HepG2 (cell line): ENCODE measurements at regions not wholly inside any gene's neighbourhood (a gene's known extent, or its start where the extent isn't known, plus 50 kb on each side); places are given as distances from the start of the nearest gene placed in this dataset.

Experiments used
- ATAC-seq: fragments of 200-7000 bp; cut with Tn5 transposase; 3 replicates; pipeline ENCODE4 v1.9.1; 2020; ENCODE audit warnings: mild to moderate bottlenecking, moderate library complexity
- BruUV-seq: library from RNA; stranded (reverse); fragments of 400-500 nt; replicated peaks from 2 replicates; lab custom pipeline; 2021; lab: Mats Ljungman, UMichigan
- CTCF ChIA-PET: fragments of 300-600 bp; formaldehyde crosslinking; extraction: SDS; loops from one replicate; lab custom pipeline; 2021; ENCODE audit warnings: low total read pairs, inconsistent platforms, low intra/inter-chr PET ratio; lab: Yijun Ruan, JAX
- POLR2A ChIA-PET: fragments of 350-600 bp; sonication (Branson Sonifier 250); formaldehyde crosslinking; loops from one replicate; lab custom pipeline; 2020; ENCODE audit warnings: antibody characterized with exemption, inconsistent platforms; lab: Yijun Ruan, JAX
- DNase-seq: peaks from one replicate; pipeline ENCODE4 v3.0.0-alpha.2; 2015; ENCODE audit warnings: low spot score
- FAIRE-seq: peaks from 3 replicates; lab custom pipeline; 2011; peaks lifted over from hg19 to GRCh38; lab: Jason Lieb, UNC
- H2AFZ ChIP-seq: one replicate; pipeline ENCODE4 v1.6.1; 2011; ENCODE audit warnings: low read length, inconsistent platforms
- H3K27ac ChIP-seq: fragments of 300-600 bp; 3 replicates; pipeline ENCODE4 v1.8.0; 2011; ENCODE audit warnings: mixed run types, mild to moderate bottlenecking, mixed read lengths, low read length, inconsistent platforms; ENCODE audit not compliant: insufficient read depth; ENCODE audit errors: extremely low read length
- H3K27me3 ChIP-seq, 2 experiments: fragments of 200-600 bp in 1 of 2; 2 replicates in 1 of 2; 3 replicates in 1 of 2; pipeline versions ENCODE4 v1.6.0 to v1.8.0; 2011; ENCODE audit warnings: low read length in 2 of 2, mild to moderate bottlenecking in 2 of 2, moderate library complexity in 2 of 2, inconsistent platforms in 1 of 2; ENCODE audit not compliant: insufficient read depth in 2 of 2, control insufficient read depth in 1 of 2
- H3K36me3 ChIP-seq, 2 experiments: fragments of 200-600 bp in 1 of 2; replicated peaks in 1 of 2; 2 replicates in 1 of 2; 3 replicates in 1 of 2; pipeline versions ENCODE4 v1.5.1 to v1.8.0; 2011; ENCODE audit warnings: low read length in 2 of 2, inconsistent platforms in 1 of 2; ENCODE audit not compliant: insufficient read depth in 2 of 2, control insufficient read depth in 1 of 2
- H3K4me1 ChIP-seq: 2 replicates; pipeline ENCODE4 v1.5.1; 2012; ENCODE audit warnings: low read length, inconsistent platforms; ENCODE audit not compliant: insufficient read depth
- H3K4me2 ChIP-seq: 2 replicates; pipeline ENCODE4 v1.6.0; 2011; ENCODE audit warnings: low read depth, low read length, inconsistent platforms
- H3K4me3 ChIP-seq, 3 experiments: fragments of 200-600 bp in 1 of 3; sonication (generic), shearing (Covaris generic) in 1 of 3; replicated peaks in 1 of 3; 2 replicates each; pipeline ENCODE4 v1.5.1; 2011 to 2016; ENCODE audit warnings: low read length in 3 of 3, inconsistent platforms in 2 of 3, low read depth in 2 of 3, mild to moderate bottlenecking in 2 of 3, control low read depth in 1 of 3, mixed read lengths in 1 of 3; ENCODE audit not compliant: insufficient read depth in 1 of 3
- H3K79me2 ChIP-seq: one replicate; pipeline ENCODE4 v1.6.1; 2011; ENCODE audit warnings: low read length, inconsistent platforms; ENCODE audit not compliant: insufficient read depth
- H3K9ac ChIP-seq: 2 replicates; pipeline ENCODE4 v1.6.0; 2011; ENCODE audit warnings: mild to moderate bottlenecking, low read depth, low read length, inconsistent platforms; ENCODE audit not compliant: insufficient read depth
- H3K9me3 ChIP-seq: 2 replicates; pipeline ENCODE4 v1.5.1; 2012; ENCODE audit warnings: mild to moderate bottlenecking, low read length
- H4K20me1 ChIP-seq: 2 replicates; pipeline ENCODE4 v1.6.0; 2011; ENCODE audit warnings: inconsistent platforms, mild to moderate bottlenecking, low read length, moderate library complexity; ENCODE audit not compliant: insufficient read depth
- ARNTL ChIP-seq: sonication (generic); formaldehyde crosslinking; IDR thresholded peaks from 2 replicates; pipeline ENCODE4 v1.4.0; 2020; ENCODE audit warnings: mild to moderate bottlenecking, missing genetic modification reagents
- ATF6 ChIP-seq: sonication (generic); formaldehyde crosslinking; conservative IDR thresholded peaks from 2 replicates; pipeline ENCODE4 v1.4.0; 2020; ENCODE audit warnings: missing genetic modification reagents
- CEBPG ChIP-seq: IDR thresholded peaks from 2 replicates; pipeline ENCODE4 v1.6.1; 2016
- FOXA1 ChIP-seq, 2 experiments: fragments of 450-650 bp in 1 of 2; sonication (generic) in 1 of 2; formaldehyde crosslinking in 1 of 2; IDR thresholded peaks; 2 replicates each; pipeline versions ENCODE4 v1.4.0 to v1.6.1; 2016 to 2020; ENCODE audit warnings: missing genetic modification reagents in 1 of 2
- HNRNPUL1 ChIP-seq: fragments of 200-400 bp; formaldehyde crosslinking; IDR thresholded peaks from 2 replicates; pipeline ENCODE4 v1.6.1; 2017; ENCODE audit warnings: low read depth, mild to moderate bottlenecking, low read length, moderate library complexity
- MXI1 ChIP-seq: IDR thresholded peaks from 3 replicates; pipeline ENCODE4 v1.6.1; 2012; ENCODE audit warnings: low read depth, low read length, inconsistent platforms, borderline replicate concordance
- NFYC ChIP-seq: IDR thresholded peaks from 2 replicates; pipeline ENCODE4 v1.6.1; 2016; ENCODE audit warnings: missing genetic modification reagents, missing compliant biosample characterization
- ONECUT2 ChIP-seq: sonication (generic); formaldehyde crosslinking; IDR thresholded peaks from 2 replicates; pipeline ENCODE4 v1.4.0; 2020; ENCODE audit warnings: missing genetic modification reagents
- RFX5 ChIP-seq: IDR thresholded peaks from 2 replicates; pipeline ENCODE4 v1.6.1; 2011; ENCODE audit warnings: low read depth, low read length, improper control_type of control experiment
- ZMYM4 ChIP-seq: sonication (generic); formaldehyde crosslinking; IDR thresholded peaks from 2 replicates; pipeline ENCODE4 v1.8.1; 2023; ENCODE audit warnings: mild to moderate bottlenecking, missing genetic modification reagents
- ZNF160 ChIP-seq: sonication (generic); formaldehyde crosslinking; IDR thresholded peaks from 2 replicates; pipeline ENCODE4 v1.8.0; 2022; ENCODE audit warnings: mild to moderate bottlenecking, inconsistent platforms, missing genetic modification reagents
- ZNF343 ChIP-seq: sonication (generic); formaldehyde crosslinking; IDR thresholded peaks from 2 replicates; pipeline ENCODE4 v1.4.0; 2020; ENCODE audit warnings: mild to moderate bottlenecking, missing genetic modification reagents
- ZNF354B ChIP-seq: sonication (generic); formaldehyde crosslinking; IDR thresholded peaks from 2 replicates; pipeline ENCODE4 v1.8.0; 2022; ENCODE audit warnings: mild to moderate bottlenecking, missing genetic modification reagents
- WGBS: methylation state at CpG from one replicate; pipeline ENCODE4 v1.1.6; 2017; ENCODE audit warnings: low lambda C conversion rate; 5-methylcytosine and 5-hydroxymethylcytosine counted together
- in situ Hi-C: cut with HindIII; loops from 2 replicates; pipeline ENCODE4 v1.10.0; 2017; ENCODE audit warnings: low pct_unique_long_range_greater_than_20kb; ENCODE audit not compliant: extremely low pct_ligation_motif_present
- intact Hi-C: fragments of 100-400 bp; cut with micrococcal nuclease; formaldehyde crosslinking; loops from one replicate; pipeline ENCODE4 v1.10.0; 2022; ENCODE audit not compliant: unreplicated experiment
- TF ChIP-seq, protein P1 (sequence below): sonication (generic); formaldehyde crosslinking; IDR thresholded peaks from 2 replicates; pipeline ENCODE4 v1.4.0; 2020; ENCODE audit warnings: missing genetic modification reagents, low read depth, mild to moderate bottlenecking, borderline replicate concordance
- TF ChIP-seq, protein P2 (sequence below): sonication (generic); formaldehyde crosslinking; IDR thresholded peaks from 2 replicates; pipeline ENCODE4 v1.4.0; 2020; ENCODE audit warnings: missing genetic modification reagents
- TF ChIP-seq, protein P3 (sequence below): IDR thresholded peaks from 2 replicates; pipeline ENCODE4 v1.6.1; 2016; ENCODE audit warnings: missing compliant biosample characterization, missing genetic modification reagents, borderline replicate concordance

GRCh38 chr12:30508205-30508967 lies 187.3 kb downstream of the IPO8 start (continued):
- TF ChIP-seq, protein P1, sequence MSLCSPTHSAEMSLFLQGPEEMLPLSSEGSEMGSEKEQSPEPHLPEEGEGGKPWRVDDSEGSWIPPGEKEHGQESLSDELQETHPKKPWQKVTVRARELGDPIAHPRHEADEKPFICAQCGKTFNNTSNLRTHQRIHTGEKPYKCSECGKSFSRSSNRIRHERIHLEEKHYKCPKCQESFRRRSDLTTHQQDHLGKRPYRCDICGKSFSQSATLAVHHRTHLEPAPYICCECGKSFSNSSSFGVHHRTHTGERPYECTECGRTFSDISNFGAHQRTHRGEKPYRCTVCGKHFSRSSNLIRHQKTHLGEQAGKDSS (CRISPR knock-in tag) = 0 out of 2 replicates have a peak, but pooled peaks have one; percentile 49
- peak; percentile 80 for TF ChIP-seq ARNTL (CRISPR knock-in tag)
- TF ChIP-seq FOXA1 (IDR thresholded peaks at IDR 0.05) = peak; percentile 51
- peak; percentile 84 for TF ChIP-seq FOXA1 (CRISPR knock-in tag; IDR thresholded peaks at IDR 0.05)
- TF ChIP-seq, protein P2, sequence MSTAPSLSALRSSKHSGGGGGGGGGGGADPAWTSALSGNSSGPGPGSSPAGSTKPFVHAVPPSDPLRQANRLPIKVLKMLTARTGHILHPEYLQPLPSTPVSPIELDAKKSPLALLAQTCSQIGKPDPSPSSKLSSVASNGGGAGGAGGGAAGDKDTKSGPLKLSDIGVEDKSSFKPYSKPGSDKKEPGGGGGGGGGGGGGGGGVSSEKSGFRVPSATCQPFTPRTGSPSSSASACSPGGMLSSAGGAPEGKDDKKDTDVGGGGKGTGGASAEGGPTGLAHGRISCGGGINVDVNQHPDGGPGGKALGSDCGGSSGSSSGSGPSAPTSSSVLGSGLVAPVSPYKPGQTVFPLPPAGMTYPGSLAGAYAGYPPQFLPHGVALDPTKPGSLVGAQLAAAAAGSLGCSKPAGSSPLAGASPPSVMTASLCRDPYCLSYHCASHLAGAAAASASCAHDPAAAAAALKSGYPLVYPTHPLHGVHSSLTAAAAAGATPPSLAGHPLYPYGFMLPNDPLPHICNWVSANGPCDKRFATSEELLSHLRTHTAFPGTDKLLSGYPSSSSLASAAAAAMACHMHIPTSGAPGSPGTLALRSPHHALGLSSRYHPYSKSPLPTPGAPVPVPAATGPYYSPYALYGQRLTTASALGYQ (CRISPR knock-in tag) = peak; percentile 97
- TF ChIP-seq MXI1 = no peak

DNA sequence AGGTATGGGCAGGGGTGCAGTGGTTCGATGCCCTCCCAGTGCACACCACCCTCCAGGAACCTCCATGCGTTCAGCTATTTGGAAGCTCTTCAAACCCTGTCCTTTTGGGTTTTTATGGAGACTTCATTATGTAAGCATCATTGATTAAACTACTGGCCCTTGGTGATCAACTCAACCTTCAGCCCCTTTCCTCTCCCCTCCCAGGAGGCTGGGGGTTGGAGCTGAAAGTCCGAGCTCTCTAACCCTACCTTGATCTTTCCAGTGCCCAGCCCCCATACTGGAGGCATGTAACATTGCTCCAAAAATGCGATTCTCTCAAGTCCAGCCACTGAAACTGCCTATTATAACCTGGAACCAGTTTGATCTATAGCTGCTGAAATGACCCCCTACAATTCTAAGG lies 188.1 kb downstream of the IPO8 start:
- Histone ChIP-seq H3K4me1 (peaks cover 66% of the 10 kb centered on the region), H4K20me1 (no peaks in the 10 kb centered on the region), H3K27me3 (no peaks in the 10 kb centered on the region), H3K4me3 (no peak overlapping the region; a peak in 1 of 6 replicates), H3K9ac (peak overlapping the region; percentile 42; the same call in 1 of the 2 replicates), H3K4me2 (peak overlapping the region; percentile 54; the same call in 1 of the 2 replicates), H3K9me3 (no peaks in the 10 kb centered on the region), H3K27ac (peak overlapping the region; percentile 85), H3K79me2 (no peaks in the 10 kb centered on the region), H3K36me3 (no peaks in the 10 kb centered on the region), H2AFZ (no peak overlapping the region)
- BruUV-seq = no TSS peak
- ChIA-PET CTCF (no interaction called here), POLR2A (no interaction called here)
- peak; percentile 60 for ATAC-seq
- in situ Hi-C loops (no loop called here), intact Hi-C loops (loop anchor here (10.0 kb wide), 1 partner anchor 117 kb away; no protein-coding TSS in a partner anchor)
- peak; percentile 35 for DNase-seq
- peak; percentile 50 for FAIRE-seq
- WGBS = 53% methylated on average over 4 of the region's 4 CpGs
- peak; percentile 71 for TF ChIP-seq ONECUT2 (CRISPR knock-in tag)
- no peak for TF ChIP-seq HNRNPUL1
- no peak for TF ChIP-seq ATF6 (CRISPR knock-in tag)
- 0 out of 2 replicates have a peak, but pooled peaks have one; percentile 13 for TF ChIP-seq NFYC (CRISPR knock-in tag)
- no peak for TF ChIP-seq ZNF343 (CRISPR knock-in tag)
- TF ChIP-seq CEBPG = no peak
- TF ChIP-seq RFX5 = no peak
- TF ChIP-seq ZNF160 = no peak
- TF ChIP-seq ZNF354B (CRISPR knock-in tag) = no peak
- TF ChIP-seq, protein P3, sequence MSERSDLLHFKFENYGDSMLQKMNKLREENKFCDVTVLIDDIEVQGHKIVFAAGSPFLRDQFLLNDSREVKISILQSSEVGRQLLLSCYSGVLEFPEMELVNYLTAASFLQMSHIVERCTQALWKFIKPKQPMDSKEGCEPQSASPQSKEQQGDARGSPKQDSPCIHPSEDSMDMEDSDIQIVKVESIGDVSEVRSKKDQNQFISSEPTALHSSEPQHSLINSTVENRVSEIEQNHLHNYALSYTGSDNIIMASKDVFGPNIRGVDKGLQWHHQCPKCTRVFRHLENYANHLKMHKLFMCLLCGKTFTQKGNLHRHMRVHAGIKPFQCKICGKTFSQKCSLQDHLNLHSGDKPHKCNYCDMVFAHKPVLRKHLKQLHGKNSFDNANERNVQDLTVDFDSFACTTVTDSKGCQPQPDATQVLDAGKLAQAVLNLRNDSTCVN = no peak
- TF ChIP-seq ZMYM4 (CRISPR knock-in tag) = peak; percentile 64
